Progenitor cell of endocrine pancreas (in vitro differentiated cells): ENCODE measurements at regions not wholly inside any gene's neighbourhood (a gene's known extent, or its start where the extent isn't known, plus 50 kb on each side); places are given as distances from the start of the nearest gene placed in this dataset.

Experiments
- DNase-seq: peaks from one replicate; pipeline ENCODE4 v3.0.0; 2021; ENCODE audit warnings: low spot score; ENCODE audit not compliant: unreplicated experiment
- H3K27ac Mint-ChIP-seq: 2 replicates; pipeline ENCODE4 v1.8.0; 2021; ENCODE audit warnings: mild to moderate bottlenecking, moderate library complexity, mixed read lengths
- H3K27me3 Mint-ChIP-seq: 2 replicates; pipeline ENCODE4 v1.8.0; 2021; ENCODE audit warnings: mixed read lengths
- H3K36me3 Mint-ChIP-seq: 2 replicates; pipeline ENCODE4 v1.8.0; 2022; ENCODE audit warnings: mixed read lengths; ENCODE audit not compliant: insufficient read depth
- H3K4me1 Mint-ChIP-seq: 2 replicates; pipeline ENCODE4 v1.8.0; 2021; ENCODE audit warnings: low read depth, mixed read lengths
- H3K4me3 Mint-ChIP-seq: 2 replicates; pipeline ENCODE4 v1.8.0; 2021; ENCODE audit warnings: low read depth, mild to moderate bottlenecking, moderate library complexity, mixed read lengths
- H3K9me3 Mint-ChIP-seq: 2 replicates; pipeline ENCODE4 v1.8.0; 2021; ENCODE audit warnings: low read depth, mixed read lengths
- TF ChIP-seq, protein P1 (sequence below): fragments of 200-600 bp; sonication (generic); IDR thresholded peaks from one replicate; pipeline ENCODE4 v1.5.0; 2021; ENCODE audit warnings: antibody characterized with exemption, mild to moderate bottlenecking; ENCODE audit not compliant: unreplicated experiment

DNA sequence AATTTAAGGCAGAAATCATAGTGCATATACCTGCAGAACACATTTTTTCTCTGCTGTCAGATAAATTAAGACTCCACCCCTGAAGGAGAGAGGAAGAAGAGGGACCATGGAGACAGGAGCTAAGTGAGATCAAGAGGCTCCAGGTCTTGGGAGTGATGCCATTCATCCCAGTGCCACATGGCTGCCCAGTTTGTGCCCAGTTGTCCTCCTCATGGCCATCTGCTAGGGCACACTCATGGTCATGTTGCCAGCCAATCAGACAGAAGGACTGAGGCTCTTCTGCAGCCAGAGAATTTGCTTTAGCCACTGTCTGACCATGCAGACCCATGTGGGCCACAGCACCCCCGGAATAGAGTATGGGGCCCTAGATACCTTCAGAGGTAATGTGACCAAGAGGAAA, 270.5 kb upstream of the PROK2 start:
- H3K4me1 Mint-ChIP-seq: no peaks in the 10 kb centered on the region
- H3K9me3 Mint-ChIP-seq: no peaks in the 10 kb centered on the region
- no peak for DNase-seq
- no peak overlapping the region for H3K27ac Mint-ChIP-seq
- no peak overlapping the region for H3K4me3 Mint-ChIP-seq
- no peaks in the 10 kb centered on the region for H3K36me3 Mint-ChIP-seq
- H3K27me3 Mint-ChIP-seq: peaks cover 3% of the 10 kb centered on the region
- TF ChIP-seq, protein P1, sequence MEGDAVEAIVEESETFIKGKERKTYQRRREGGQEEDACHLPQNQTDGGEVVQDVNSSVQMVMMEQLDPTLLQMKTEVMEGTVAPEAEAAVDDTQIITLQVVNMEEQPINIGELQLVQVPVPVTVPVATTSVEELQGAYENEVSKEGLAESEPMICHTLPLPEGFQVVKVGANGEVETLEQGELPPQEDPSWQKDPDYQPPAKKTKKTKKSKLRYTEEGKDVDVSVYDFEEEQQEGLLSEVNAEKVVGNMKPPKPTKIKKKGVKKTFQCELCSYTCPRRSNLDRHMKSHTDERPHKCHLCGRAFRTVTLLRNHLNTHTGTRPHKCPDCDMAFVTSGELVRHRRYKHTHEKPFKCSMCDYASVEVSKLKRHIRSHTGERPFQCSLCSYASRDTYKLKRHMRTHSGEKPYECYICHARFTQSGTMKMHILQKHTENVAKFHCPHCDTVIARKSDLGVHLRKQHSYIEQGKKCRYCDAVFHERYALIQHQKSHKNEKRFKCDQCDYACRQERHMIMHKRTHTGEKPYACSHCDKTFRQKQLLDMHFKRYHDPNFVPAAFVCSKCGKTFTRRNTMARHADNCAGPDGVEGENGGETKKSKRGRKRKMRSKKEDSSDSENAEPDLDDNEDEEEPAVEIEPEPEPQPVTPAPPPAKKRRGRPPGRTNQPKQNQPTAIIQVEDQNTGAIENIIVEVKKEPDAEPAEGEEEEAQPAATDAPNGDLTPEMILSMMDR: no peak

DNA sequence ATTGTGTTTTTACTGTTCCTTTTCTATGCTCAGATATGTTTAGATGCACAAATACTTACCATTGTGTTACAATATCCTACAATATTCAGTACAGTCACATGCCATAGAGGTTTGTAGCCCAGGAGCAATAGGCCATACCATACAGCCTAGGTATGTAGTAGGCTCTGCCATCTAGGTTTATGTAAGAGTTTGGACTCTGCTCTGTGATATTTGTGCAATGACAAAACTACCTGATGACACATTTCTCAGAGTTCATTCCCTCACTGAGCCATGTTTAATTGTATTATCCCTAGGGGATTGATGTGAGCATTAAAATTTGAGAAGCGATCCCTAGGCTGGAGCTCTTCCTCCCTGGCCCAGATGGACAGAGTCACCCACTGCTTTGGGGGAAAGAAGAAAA, 270.0 kb upstream of the PROK2 start:
- H3K27ac Mint-ChIP-seq: no peak overlapping the region
- no peaks in the 10 kb centered on the region for H3K36me3 Mint-ChIP-seq
- TF ChIP-seq, protein P1: no peak
- no peaks in the 10 kb centered on the region for H3K4me1 Mint-ChIP-seq
- no peaks in the 10 kb centered on the region for H3K9me3 Mint-ChIP-seq
- no peak for DNase-seq
- H3K4me3 Mint-ChIP-seq: no peak overlapping the region
- H3K27me3 Mint-ChIP-seq: peaks cover 3% of the 10 kb centered on the region

DNA sequence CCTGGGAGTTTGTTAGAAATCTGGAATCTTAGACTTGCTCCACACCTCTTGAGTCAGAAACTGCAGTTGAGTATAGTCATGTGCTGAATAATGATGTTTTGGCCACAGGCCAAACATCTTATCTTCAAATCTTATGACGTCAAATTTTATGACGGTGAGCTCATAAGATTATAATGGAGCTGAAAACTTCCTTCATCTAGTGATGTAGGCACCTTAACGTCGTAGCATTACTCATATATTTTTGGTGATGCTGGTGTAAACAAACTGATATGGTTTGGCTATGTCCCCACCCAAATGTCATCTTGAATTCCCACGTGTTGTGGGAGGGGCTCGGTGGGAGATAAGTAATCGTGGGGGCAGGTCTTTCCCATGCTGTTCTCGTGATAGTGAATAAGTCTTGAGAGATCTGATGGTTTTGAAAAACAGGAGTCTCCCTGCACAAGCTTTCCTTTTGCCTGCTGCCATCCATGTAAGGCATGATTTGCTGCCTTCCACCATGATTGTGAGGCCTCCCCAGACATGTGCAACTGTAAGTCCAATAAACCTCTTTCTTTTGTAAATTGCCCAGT, 268.0 kb upstream of the PROK2 start:
- H3K4me1 Mint-ChIP-seq: no peaks in the 10 kb centered on the region
- H3K4me3 Mint-ChIP-seq: no peak overlapping the region
- no peaks in the 10 kb centered on the region for H3K9me3 Mint-ChIP-seq
- H3K27me3 Mint-ChIP-seq: peaks cover 3% of the 10 kb centered on the region
- DNase-seq: no peak
- H3K36me3 Mint-ChIP-seq: no peaks in the 10 kb centered on the region
- H3K27ac Mint-ChIP-seq: no peak overlapping the region
- TF ChIP-seq, protein P1: no peak

DNA sequence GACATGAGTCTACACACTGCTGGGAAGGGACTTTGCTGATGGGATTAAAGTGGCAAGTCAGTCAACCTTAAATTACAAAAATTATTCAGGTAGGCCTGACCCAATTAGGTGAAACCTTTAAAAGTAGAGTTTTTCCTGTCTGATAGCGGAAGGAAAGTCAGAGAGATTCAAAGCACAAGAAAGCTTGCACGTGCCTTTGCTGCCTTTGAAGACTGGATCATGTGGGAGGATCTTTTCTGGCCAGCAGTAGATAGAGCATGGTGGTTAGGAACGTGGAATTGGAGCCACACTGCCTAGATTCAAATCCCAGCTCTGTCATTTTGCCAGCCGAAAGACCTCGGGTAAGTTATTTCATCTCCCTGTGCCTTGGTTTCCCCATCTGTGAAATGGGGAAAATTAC, 265.8 kb upstream of the PROK2 start:
- TF ChIP-seq, protein P1: no peak
- Mint-ChIP-seq H3K36me3 (no peaks in the 10 kb centered on the region), H3K27me3 (no peaks in the 10 kb centered on the region), H3K9me3 (no peaks in the 10 kb centered on the region), H3K27ac (no peak overlapping the region), H3K4me3 (no peak overlapping the region), H3K4me1 (no peaks in the 10 kb centered on the region)
- DNase-seq: no peak

DNA sequence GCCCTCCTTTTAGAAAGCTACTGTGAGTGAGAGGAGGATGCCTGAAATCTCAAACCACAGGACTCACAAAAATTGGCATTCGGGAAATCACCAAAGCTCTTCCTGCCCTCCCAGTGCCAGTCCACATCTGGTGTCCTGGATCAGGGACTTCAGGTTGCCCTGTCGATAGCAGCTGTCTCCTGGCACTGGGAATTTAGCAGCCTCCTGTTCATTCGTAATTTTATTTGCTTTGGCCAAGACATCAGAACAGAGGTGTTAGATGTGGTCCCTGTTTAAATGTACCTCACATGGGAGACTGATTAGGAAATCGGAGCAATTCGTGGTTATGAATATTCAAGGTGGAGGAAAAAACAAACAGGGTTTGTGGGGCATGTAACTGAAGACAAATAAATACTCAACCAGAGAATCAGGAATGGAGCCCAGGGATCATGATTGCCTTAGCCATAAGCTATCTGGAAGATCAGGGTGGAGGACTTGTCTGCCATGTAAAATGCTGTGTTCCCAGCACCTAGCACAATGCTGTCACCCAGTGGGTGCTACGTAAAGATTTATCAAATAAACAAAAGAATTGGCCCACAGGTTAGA, 265.2 kb upstream of the PROK2 start:
- Mint-ChIP-seq H3K4me3 (no peak overlapping the region), H3K36me3 (no peaks in the 10 kb centered on the region), H3K27me3 (no peaks in the 10 kb centered on the region), H3K27ac (no peak overlapping the region), H3K4me1 (no peaks in the 10 kb centered on the region), H3K9me3 (no peaks in the 10 kb centered on the region)
- no peak for DNase-seq
- TF ChIP-seq, protein P1: no peak
